NCI-H510A treated with DMSO at 0.1 percent for 48 hours (cell line): ENCODE measurements at regions not wholly inside any gene's neighbourhood (a gene's known extent, or its start where the extent isn't known, plus 50 kb on each side); places are given as distances from the start of the nearest gene placed in this dataset.

Experiments
- DNase-seq: peaks from one replicate; lab custom pipeline; 2025; lab: John Stamatoyannopoulos, UW

GRCh38 chr10:128221807-128222206 is 95.6 kb upstream of the MKI67 start:
- no peak for DNase-seq

GRCh38 chr10:128222332-128222849 is 96.2 kb upstream of the MKI67 start:
- no peak for DNase-seq

GRCh38 chr10:128230401-128230800 is 104.2 kb upstream of the MKI67 start:
- DNase-seq: no peak

- DNase-seq: no peak
These were observed 107.2 kb upstream of the MKI67 start for GRCh38 chr10:128233422-128233821.

- DNase-seq: no peak
These were observed 111.5 kb upstream of the MKI67 start for GRCh38 chr10:128237710-128238109.

GRCh38 chr10:128241023-128241422 is 114.8 kb upstream of the MKI67 start:
- no peak for DNase-seq

- no peak for DNase-seq
These were observed 116.4 kb upstream of the MKI67 start for GRCh38 chr10:128242641-128243040.

GRCh38 chr10:128245026-128245425 is 118.8 kb upstream of the MKI67 start:
- DNase-seq: no peak

GRCh38 chr10:128247576-128247975 is 121.4 kb upstream of the MKI67 start:
- DNase-seq: no peak

GRCh38 chr10:128254476-128254875 is 128.3 kb upstream of the MKI67 start:
- no peak for DNase-seq

- no peak for DNase-seq
These were observed 131.2 kb upstream of the MKI67 start for GRCh38 chr10:128257428-128257827.

- no peak for DNase-seq
These were observed 132.3 kb upstream of the MKI67 start for GRCh38 chr10:128258421-128258976.

GRCh38 chr10:128263891-128264688 is 137.9 kb upstream of the MKI67 start:
- DNase-seq: peak; percentile 25

- DNase-seq: no peak
These were observed 139.4 kb upstream of the MKI67 start for GRCh38 chr10:128265596-128265995.

GRCh38 chr10:128267581-128267980 is 141.4 kb upstream of the MKI67 start:
- no peak for DNase-seq

GRCh38 chr10:128268015-128268722 is 141.9 kb upstream of the MKI67 start:
- DNase-seq: no peak

- no peak for DNase-seq
These were observed 148.7 kb upstream of the MKI67 start for GRCh38 chr10:128274938-128275337.

GRCh38 chr10:128275388-128276177 is 149.4 kb upstream of the MKI67 start:
- no peak for DNase-seq

- DNase-seq: no peak
These were observed 151.1 kb upstream of the MKI67 start for GRCh38 chr10:128277267-128277840.

GRCh38 chr10:128278362-128278761 is 152.1 kb upstream of the MKI67 start:
- DNase-seq: no peak

- no peak for DNase-seq
These were observed 154.0 kb upstream of the MKI67 start for GRCh38 chr10:128280271-128280670.

- DNase-seq: no peak
These were observed 155.1 kb upstream of the MKI67 start for GRCh38 chr10:128281343-128281742.
